Neural cell (in vitro differentiated cells): ENCODE measurements at regions not wholly inside any gene's neighbourhood (a gene's known extent, or its start where the extent isn't known, plus 50 kb on each side); places are given as distances from the start of the nearest gene placed in this dataset.

Experiments used
- CTCF ChIP-seq: fragments of 450-650 bp; IDR thresholded peaks from 2 replicates; pipeline ENCODE4 v1.5.1; 2014; ENCODE audit warnings: antibody characterized with exemption, mild to moderate bottlenecking, moderate library complexity; ENCODE audit not compliant: poor library complexity, severe bottlenecking
- EP300 ChIP-seq: fragments of 450-650 bp; conservative IDR thresholded peaks from 2 replicates; pipeline ENCODE4 v1.6.1; 2014; ENCODE audit warnings: antibody characterized with exemption, mild to moderate bottlenecking, moderate library complexity; ENCODE audit not compliant: poor library complexity, severe bottlenecking
- EZH2 ChIP-seq: fragments of 200-600, 300-800 bp; shearing (Covaris generic), sonication (generic); IDR thresholded peaks from 2 replicates; pipeline ENCODE4 v1.6.1; 2014; ENCODE audit warnings: antibody characterized with exemption, low read length, borderline replicate concordance, mild to moderate bottlenecking; ENCODE audit not compliant: insufficient read depth, poor library complexity, severe bottlenecking
- POLR2AphosphoS5 ChIP-seq: IDR thresholded peaks from 2 replicates; pipeline ENCODE4 v1.6.1; 2012
- SMC3 ChIP-seq: fragments of 450-650 bp; conservative IDR thresholded peaks from 2 replicates; pipeline ENCODE4 v1.6.1; 2014; ENCODE audit warnings: antibody characterized with exemption, mild to moderate bottlenecking, moderate library complexity; ENCODE audit not compliant: poor library complexity
- TAF1 ChIP-seq: IDR thresholded peaks from 2 replicates; pipeline ENCODE4 v1.6.1; 2012; ENCODE audit warnings: low read depth
- TF ChIP-seq, protein P1 (sequence below): IDR thresholded peaks from 2 replicates; pipeline ENCODE4 v1.6.1; 2012; ENCODE audit warnings: borderline replicate concordance

DNA sequence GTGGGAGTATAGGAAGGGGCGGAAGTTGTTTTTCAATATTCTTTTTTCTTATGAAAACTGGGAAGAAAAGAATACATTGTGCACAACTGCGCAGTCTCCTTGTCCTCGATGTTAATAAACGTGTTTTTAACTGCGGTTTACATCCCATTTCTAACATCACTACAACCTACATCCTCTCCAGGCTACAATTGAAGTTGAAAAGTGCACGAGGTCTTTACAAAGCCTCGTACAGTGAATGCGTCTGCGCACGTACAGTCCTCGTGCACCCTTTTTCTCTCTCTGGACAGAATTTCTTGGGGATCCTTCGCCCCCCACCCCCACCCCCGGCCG is 102.4 kb downstream of the WT1 start:
- TF ChIP-seq, protein P1, sequence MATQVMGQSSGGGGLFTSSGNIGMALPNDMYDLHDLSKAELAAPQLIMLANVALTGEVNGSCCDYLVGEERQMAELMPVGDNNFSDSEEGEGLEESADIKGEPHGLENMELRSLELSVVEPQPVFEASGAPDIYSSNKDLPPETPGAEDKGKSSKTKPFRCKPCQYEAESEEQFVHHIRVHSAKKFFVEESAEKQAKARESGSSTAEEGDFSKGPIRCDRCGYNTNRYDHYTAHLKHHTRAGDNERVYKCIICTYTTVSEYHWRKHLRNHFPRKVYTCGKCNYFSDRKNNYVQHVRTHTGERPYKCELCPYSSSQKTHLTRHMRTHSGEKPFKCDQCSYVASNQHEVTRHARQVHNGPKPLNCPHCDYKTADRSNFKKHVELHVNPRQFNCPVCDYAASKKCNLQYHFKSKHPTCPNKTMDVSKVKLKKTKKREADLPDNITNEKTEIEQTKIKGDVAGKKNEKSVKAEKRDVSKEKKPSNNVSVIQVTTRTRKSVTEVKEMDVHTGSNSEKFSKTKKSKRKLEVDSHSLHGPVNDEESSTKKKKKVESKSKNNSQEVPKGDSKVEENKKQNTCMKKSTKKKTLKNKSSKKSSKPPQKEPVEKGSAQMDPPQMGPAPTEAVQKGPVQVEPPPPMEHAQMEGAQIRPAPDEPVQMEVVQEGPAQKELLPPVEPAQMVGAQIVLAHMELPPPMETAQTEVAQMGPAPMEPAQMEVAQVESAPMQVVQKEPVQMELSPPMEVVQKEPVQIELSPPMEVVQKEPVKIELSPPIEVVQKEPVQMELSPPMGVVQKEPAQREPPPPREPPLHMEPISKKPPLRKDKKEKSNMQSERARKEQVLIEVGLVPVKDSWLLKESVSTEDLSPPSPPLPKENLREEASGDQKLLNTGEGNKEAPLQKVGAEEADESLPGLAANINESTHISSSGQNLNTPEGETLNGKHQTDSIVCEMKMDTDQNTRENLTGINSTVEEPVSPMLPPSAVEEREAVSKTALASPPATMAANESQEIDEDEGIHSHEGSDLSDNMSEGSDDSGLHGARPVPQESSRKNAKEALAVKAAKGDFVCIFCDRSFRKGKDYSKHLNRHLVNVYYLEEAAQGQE, result no peak
- TF ChIP-seq EP300, result no peak
- TF ChIP-seq CTCF, result no peak
- no peak for TF ChIP-seq POLR2AphosphoS5
- TF ChIP-seq EZH2, result no peak
- no peak for TF ChIP-seq TAF1
- no peak for TF ChIP-seq SMC3
